ENCODE measurements at regions not wholly inside any gene's neighbourhood (a gene's known extent, or its start where the extent isn't known, plus 50 kb on each side); places are given as distances from the start of the nearest gene placed in this dataset.

DNA sequence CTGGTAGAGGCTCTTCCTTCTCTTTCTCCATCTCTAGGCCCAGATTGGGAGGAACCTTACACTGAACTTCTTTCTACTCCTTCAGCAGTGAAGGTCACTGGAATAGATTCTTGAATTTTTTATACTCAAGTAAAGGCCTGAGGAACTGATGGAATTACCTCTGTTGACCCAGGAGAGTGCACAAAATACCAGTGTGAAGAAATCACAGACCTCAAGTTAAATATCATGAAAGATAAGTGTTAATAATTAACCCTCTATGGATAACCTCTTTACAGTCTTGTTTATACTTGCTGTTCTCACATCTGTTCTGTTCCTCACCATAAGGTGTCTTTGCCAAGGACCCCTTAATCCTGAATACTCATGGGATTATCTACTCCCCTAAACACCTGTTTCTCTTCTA, 244.4 kb upstream of the STAC start:
- Histone ChIP-seq H3K4me1 (ENCODE audit: low read depth, poor library complexity, severe bottlenecking) (no peaks in the 10 kb centered on the region), H3K36me3 (ENCODE audit: insufficient read depth) (no peaks in the 10 kb centered on the region), H3K9ac (no peak overlapping the region), H2AFZ (ENCODE audit: low read depth) (no peak overlapping the region), H3K79me2 (ENCODE audit: insufficient read depth, low read depth) (no peaks in the 10 kb centered on the region), H3K4me2 (no peak overlapping the region), H4K20me1 (ENCODE audit: insufficient read depth) (no peaks in the 10 kb centered on the region), H3K4me3 (IDR thresholded peaks at IDR 0.05; ENCODE audit: insufficient read depth, low read depth, low read length) (no peak overlapping the region), H3K27me3 (ENCODE audit: insufficient read depth, low read depth) (no peaks in the 10 kb centered on the region), H3K27ac (no peak overlapping the region)
- TF ChIP-seq, protein P1, sequence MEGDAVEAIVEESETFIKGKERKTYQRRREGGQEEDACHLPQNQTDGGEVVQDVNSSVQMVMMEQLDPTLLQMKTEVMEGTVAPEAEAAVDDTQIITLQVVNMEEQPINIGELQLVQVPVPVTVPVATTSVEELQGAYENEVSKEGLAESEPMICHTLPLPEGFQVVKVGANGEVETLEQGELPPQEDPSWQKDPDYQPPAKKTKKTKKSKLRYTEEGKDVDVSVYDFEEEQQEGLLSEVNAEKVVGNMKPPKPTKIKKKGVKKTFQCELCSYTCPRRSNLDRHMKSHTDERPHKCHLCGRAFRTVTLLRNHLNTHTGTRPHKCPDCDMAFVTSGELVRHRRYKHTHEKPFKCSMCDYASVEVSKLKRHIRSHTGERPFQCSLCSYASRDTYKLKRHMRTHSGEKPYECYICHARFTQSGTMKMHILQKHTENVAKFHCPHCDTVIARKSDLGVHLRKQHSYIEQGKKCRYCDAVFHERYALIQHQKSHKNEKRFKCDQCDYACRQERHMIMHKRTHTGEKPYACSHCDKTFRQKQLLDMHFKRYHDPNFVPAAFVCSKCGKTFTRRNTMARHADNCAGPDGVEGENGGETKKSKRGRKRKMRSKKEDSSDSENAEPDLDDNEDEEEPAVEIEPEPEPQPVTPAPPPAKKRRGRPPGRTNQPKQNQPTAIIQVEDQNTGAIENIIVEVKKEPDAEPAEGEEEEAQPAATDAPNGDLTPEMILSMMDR (conservative IDR thresholded peaks at IDR 0.05; ENCODE audit: low read depth, low read length): no peak

DNA sequence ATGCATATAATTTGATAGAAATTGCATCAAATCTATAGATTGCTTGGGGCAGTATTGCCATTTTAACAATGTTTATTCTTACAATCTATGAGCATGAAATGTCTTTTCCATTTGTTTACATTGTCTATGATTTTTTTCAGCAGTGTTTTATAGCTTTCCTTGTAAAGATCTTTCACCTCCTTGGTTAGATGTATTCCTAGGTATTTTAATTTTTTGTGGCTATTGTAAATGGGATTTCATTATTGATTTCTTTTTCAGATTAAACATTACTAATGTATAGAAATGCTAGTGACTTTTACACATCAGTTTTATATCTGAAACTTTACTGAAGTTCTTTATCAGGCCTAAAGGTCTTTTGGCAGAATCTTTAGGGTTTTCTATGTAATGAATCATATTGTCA, 237.6 kb upstream of the STAC start:
- no peak overlapping the region for H3K4me2 ChIP-seq
- no peaks in the 10 kb centered on the region for H3K27me3 ChIP-seq (ENCODE audit: insufficient read depth, low read depth)
- no peak overlapping the region for H3K27ac ChIP-seq
- no peaks in the 10 kb centered on the region for H4K20me1 ChIP-seq (ENCODE audit: insufficient read depth)
- no peaks in the 10 kb centered on the region for H3K36me3 ChIP-seq (ENCODE audit: insufficient read depth)
- TF ChIP-seq, protein P1 (conservative IDR thresholded peaks at IDR 0.05; ENCODE audit: low read depth, low read length): no peak
- H3K4me3 ChIP-seq (IDR thresholded peaks at IDR 0.05; ENCODE audit: insufficient read depth, low read depth, low read length): no peak overlapping the region
- H3K9ac ChIP-seq: no peak overlapping the region
- H3K79me2 ChIP-seq (ENCODE audit: insufficient read depth, low read depth): no peaks in the 10 kb centered on the region
- H3K4me1 ChIP-seq (ENCODE audit: low read depth, poor library complexity, severe bottlenecking): no peaks in the 10 kb centered on the region
- no peak overlapping the region for H2AFZ ChIP-seq (ENCODE audit: low read depth)

DNA sequence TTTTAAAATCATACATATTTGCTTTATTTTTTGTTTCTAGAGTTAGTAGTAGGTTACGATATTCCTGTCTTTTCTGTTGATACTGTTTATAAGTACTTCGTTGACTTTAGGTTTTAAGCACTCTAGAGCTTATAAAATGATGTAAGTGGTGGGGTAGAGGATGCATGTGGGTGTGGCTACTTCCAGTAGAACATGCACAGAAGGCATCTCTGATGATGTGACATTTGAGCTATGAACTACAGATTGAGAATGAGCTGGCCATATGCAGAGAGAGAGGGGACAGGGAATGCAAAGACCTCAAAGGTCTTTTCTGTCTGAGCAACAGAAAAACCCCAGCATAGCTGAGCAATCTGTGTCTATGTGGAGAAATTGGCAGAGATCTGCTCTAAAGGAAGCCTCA, 233.9 kb upstream of the STAC start:
- no peak overlapping the region for H3K4me3 ChIP-seq (IDR thresholded peaks at IDR 0.05; ENCODE audit: insufficient read depth, low read depth, low read length)
- no peaks in the 10 kb centered on the region for H3K79me2 ChIP-seq (ENCODE audit: insufficient read depth, low read depth)
- H3K27me3 ChIP-seq (ENCODE audit: insufficient read depth, low read depth): no peaks in the 10 kb centered on the region
- TF ChIP-seq, protein P1 (conservative IDR thresholded peaks at IDR 0.05; ENCODE audit: low read depth, low read length): no peak
- H3K27ac ChIP-seq: no peak overlapping the region
- no peak overlapping the region for H3K9ac ChIP-seq
- H3K4me1 ChIP-seq (ENCODE audit: low read depth, poor library complexity, severe bottlenecking): no peaks in the 10 kb centered on the region
- H3K36me3 ChIP-seq (ENCODE audit: insufficient read depth): no peaks in the 10 kb centered on the region
- H4K20me1 ChIP-seq (ENCODE audit: insufficient read depth): no peaks in the 10 kb centered on the region
- H2AFZ ChIP-seq (ENCODE audit: low read depth): no peak overlapping the region
- no peak overlapping the region for H3K4me2 ChIP-seq

DNA sequence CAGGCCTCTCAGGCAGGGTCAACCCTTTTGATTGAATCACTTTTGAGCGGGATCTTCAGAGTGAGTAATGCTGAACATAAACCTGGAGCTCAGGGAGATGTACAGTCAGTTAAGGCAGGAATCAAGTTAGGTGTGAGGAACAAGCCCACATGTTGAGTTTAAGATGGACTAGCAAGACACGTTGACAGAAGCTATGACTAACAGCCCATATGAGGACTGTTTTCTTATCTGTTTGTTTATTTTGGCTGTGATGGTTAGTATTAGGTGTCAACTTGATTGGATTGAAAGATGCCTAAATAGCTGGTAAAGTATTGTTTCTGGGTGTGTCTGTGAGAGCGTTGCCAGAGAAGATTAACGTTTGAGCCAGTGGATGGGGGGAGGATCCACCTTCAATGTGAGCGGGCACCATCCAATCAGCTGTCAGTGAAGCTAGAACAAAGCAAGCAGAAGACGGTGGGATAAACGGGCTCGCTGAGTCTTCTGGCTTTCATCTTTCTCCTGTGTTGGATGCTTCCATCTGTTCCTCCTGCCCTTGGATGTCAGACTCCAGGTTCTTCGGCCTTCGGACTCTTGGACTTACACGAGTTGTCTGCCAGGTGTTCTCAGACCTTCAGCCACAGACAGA, 232.3 kb upstream of the STAC start:
- Histone ChIP-seq H3K27ac (no peak overlapping the region), H3K79me2 (ENCODE audit: insufficient read depth, low read depth) (no peaks in the 10 kb centered on the region), H4K20me1 (ENCODE audit: insufficient read depth) (no peaks in the 10 kb centered on the region), H3K27me3 (ENCODE audit: insufficient read depth, low read depth) (no peaks in the 10 kb centered on the region), H3K4me2 (no peak overlapping the region), H2AFZ (ENCODE audit: low read depth) (no peak overlapping the region), H3K9ac (no peak overlapping the region), H3K36me3 (ENCODE audit: insufficient read depth) (no peaks in the 10 kb centered on the region), H3K4me1 (ENCODE audit: low read depth, poor library complexity, severe bottlenecking) (no peaks in the 10 kb centered on the region), H3K4me3 (IDR thresholded peaks at IDR 0.05; ENCODE audit: insufficient read depth, low read depth, low read length) (no peak overlapping the region)
- TF ChIP-seq, protein P1 (conservative IDR thresholded peaks at IDR 0.05; ENCODE audit: low read depth, low read length): no peak
